HG03571 (cell line): ENCODE measurements at regions not wholly inside any gene's neighbourhood (a gene's known extent, or its start where the extent isn't known, plus 50 kb on each side); places are given as distances from the start of the nearest gene placed in this dataset.

Experiments used
- ATAC-seq: cut with Tn5 transposase; IDR thresholded peaks from one replicate; pipeline ENCODE4 v1.9.1; 2021; ENCODE audit not compliant: unreplicated experiment

DNA sequence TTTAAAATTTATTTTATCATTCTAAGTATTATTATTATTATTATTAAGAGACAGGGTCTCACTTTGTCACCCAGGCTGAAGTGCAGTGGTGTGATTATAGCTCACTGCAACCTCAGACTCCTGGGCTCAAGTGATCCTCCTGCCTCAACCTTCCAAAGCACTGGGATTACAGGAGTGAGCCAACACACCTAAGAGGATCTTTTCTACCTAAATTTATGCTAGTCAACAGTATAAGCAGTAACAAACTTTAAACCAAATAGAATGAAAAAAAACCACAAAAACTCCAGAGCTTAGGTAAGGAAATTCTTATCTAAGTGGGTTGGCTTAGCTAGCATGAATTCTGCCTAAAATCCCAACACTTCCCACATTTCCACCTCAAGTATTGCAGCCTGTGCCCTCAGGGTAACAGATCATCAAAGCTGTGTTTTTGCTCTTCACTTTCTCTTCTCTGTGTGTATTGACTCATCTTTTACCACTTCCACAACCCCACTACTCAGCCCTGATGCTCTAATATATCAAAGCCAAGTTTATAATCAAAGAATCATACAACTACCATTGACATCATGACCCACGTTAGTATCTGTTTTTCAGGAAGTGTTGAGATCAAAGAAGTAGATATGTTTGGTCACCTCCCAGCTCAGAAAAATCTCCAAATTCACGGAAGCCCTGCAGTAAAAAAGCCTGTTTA, 93.7 kb upstream of the SPON1 start:
- no peak for ATAC-seq

GRCh38 chr11:13869398-13869886, 93.1 kb upstream of the SPON1 start:
- ATAC-seq, result no peak

- ATAC-seq, result no peak
Measured at GRCh38 chr11:13874597-13874996, 87.9 kb upstream of the SPON1 start.

DNA sequence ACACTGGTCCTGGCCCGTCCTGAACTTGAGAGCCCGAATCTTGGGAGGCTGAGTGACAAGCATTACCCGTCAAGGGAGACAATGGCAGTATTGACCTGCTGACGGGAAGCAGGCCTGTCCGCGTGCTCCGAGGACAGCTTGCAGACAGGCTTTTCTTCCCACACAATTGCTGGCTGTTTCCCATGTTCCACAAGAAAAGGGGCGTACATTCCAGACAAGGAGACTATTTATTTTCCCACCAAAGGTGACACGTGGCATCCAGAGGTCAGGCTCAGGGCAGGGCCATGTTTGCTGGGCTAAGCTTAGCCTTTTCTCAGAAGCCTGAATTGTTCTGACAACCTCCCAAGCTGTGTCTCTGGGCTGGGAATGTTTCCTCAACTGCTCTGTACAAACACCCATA, 86.9 kb upstream of the SPON1 start:
- ATAC-seq, result no peak

DNA sequence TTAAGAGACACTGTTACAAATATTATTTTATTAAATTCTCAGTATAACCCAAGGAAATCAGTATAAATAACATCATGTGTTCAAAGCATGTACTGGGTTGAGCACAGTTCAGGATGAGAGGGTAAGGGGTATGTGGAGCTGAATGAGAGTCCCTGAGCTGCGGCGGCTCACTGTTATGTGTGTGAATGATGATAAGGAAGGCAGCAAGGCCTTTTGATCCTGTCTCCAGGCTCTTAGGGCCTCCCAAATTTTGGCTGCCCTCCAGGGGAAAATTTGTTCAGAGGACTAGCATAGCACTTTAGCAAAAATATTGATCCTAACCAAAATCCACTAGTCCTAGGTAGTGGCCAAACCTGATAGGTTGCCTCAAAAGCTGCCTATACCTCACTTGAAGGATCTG, 86.1 kb upstream of the SPON1 start:
- no peak for ATAC-seq

DNA sequence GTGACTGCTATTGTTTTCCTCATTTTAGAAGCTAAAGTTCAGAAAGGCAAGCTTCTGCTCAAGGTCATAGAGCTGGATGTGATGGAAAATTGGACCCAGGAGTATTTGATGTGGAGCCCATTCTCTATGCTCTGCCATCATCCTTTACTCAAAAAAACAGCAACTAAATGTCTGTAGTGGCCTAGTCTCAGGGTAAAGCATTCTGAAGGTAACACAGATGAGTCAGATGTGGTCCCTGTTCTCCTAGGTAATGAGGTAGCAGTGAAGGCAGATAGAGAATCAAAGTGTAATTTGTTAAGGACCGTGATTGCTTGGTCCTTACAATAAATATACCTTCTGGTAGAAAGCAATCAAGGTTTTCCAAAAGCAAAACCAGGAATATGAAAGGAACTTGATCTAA, 84.4 kb upstream of the SPON1 start:
- ATAC-seq, result no peak

- no peak for ATAC-seq
Measured at GRCh38 chr11:13880634-13881033, 81.9 kb upstream of the SPON1 start.

DNA sequence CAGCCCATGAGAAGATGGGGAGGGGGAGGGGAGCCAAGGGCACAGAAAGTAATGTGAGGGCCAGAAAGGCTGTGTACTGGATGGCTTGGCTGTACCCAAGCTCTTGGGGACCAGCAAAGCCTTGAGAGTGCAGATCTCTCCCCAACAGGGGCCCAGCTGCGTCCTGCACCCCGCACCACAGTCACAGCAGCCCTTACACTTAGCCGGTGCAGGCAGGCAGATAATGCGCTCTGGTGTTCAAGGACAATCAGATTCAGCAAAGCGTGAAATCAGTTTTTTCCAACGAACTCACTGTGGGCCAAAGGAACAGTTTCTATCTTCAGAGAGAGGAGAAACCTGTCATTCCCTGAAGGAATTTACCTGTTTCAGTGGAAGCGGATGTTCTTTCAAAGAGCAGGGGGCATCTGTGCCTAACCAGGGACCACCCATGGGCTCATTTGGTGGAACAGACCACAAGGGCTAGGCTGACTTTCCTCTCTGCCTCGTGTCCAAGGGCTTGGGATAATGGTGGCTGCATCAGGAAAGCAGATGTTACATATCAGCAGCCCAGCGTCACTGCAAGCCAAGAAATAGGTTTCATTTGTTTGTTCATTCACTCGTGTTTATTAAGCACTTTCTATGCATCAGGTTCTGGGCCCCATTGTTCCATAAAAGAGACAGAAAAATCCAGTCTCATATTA, 81.2 kb upstream of the SPON1 start:
- ATAC-seq, result no peak

DNA sequence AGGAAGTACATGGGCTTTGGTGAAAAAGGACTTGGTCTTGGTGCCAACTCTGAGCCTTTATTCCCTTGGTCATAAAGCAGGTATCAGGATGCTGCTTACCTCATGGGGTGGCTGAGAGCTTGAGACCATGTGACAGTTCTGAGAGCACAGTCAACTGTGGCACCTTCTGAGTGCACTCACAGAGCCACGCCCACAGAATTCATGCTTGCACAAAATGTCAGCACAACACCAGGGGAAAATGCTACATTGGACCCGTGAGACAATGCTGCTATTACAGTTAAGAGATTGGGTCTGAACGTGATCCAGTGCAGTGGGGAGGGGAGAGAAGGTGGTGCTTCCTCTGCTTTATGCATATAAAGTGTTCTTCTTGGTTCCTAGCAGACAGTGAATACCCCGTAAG, 79.5 kb upstream of the SPON1 start:
- no peak for ATAC-seq

DNA sequence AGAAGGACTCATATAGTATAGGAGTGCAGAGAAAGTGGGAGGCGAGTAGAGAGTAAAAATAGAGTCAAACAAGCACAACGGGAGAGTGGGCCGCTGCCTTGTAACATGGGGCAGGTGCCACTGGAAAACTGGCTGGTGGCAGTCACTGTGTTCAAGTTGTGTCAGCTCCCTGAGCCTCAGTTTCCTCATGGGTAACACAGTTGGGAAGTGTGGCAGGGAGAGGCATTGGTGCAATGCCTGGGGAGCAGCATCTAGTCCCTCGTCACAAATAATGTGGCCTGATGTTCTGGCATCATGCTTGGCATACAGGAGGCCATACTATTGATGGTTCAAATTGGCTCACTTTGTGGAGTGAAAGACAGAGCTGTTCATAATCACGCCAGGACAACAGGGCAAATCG, 78.9 kb upstream of the SPON1 start:
- ATAC-seq, result no peak

DNA sequence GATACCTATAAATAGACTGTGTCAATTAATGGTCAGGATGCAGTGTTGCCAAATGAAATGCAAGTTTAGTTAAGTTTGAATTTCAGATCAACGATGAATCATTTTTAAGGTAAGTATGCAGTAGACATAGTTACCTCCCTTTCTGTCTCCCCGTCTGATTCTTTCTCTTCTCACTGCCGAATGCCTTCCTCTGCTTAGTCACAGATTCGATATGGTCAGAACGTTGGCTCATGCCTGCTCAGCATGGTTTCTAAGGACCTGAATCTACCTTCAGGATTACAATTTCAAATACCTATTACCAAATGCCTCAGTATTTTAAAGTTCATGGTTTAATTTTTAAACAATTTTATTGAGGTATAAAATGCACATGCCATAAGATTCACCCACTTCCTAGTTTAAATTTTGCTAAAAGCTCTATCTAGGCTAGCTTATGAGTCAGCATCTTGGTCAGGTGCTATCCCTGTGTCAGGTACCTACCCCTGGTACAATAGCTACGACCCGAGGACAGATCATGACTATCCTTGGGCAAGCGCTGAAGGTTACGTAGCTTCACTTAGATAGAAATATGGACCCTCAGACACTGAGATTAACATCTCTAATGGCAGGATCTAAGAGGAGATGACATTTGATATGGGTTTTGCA, 78.2 kb upstream of the SPON1 start:
- no peak for ATAC-seq

DNA sequence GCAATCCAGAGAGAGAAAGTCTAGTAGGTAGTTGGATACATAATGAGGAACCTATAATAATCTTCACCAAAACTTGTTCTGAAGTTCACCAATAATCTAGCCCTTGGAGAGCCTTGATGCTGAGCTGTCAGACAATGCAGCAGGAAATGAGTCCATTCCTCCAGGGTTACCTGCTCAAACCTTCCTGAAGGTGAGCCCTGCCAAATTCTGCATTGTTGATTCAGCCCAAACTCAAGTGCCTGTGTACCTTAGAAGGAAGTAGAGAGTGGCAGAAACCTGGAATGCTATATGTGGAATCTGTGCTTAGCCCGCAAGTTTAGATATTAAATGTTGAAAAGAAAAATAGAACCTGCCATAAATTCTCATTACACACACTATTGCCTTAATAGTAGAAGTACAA, 77.4 kb upstream of the SPON1 start:
- no peak for ATAC-seq

- ATAC-seq, result no peak
Measured at GRCh38 chr11:13889552-13890249, 72.8 kb upstream of the SPON1 start.

- no peak for ATAC-seq
Measured at GRCh38 chr11:13891911-13892310, 70.6 kb upstream of the SPON1 start.

DNA sequence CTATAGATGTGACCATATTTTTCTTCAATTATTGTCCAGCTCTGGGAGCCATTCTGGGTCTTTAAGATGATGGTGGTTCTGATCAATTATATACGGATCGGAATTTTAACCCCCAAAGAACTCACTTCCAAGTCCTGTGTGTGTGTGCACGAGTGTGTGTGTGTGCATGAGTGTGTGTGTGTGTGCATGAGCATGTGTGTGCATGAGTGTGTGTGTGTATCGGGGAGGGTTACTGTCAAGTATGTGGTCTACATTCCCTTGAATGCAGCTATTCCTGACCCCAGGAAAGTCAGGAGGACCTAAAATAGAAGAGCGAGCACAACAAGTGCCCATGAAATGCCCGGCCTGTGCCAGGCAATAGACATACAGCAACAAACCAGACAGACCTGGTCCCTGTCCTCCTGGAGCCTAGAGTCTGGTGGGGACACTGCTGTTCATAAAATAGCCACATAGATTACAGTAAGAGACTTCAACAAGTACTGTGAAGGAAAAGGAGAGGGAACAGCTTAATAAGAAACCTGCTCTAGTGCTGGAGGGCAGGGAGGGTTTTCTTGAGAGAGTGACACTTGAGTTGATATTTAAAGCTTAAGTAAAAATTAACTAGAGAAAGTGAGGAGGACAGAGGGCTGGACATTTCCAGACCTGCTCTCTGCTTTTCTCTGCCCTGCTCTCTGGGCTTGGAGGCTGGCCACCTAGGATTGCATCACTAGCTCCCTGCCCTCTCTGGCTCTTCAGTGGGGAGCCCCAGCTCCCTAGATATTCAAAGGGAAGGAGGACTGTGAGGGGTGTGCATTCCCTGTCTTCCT, 66.1 kb upstream of the SPON1 start:
- ATAC-seq, result no peak

GRCh38 chr11:13896981-13897353, 65.6 kb upstream of the SPON1 start:
- ATAC-seq, result no peak

- ATAC-seq, result no peak
Measured at GRCh38 chr11:13897646-13898276, 64.8 kb upstream of the SPON1 start.

DNA sequence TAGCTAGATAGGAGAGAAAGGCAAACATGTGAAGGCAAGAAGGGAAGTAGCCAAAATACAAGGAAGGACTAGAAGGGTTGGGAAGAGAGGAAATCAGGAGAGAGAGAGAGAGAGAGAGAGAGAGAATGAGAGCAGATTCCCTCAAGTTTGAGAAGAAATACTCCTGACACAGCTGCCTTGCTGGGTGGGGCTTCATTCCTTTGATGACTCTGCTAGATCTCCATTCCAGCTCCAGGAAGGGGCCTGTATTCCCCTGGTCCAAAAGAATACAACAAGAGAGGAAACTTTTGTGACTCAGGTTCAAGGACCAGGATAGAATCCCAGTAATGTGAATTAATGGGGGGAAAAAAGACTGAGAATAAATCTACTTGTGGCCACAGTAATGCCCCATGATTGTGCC, 62.9 kb upstream of the SPON1 start:
- ATAC-seq, result no peak

GRCh38 chr11:13902523-13902922, 60.0 kb upstream of the SPON1 start:
- ATAC-seq, result no peak

GRCh38 chr11:13905137-13905781, 57.3 kb upstream of the SPON1 start:
- no peak for ATAC-seq
